MG63 (cell line): ENCODE measurements at regions not wholly inside any gene's neighbourhood (a gene's known extent, or its start where the extent isn't known, plus 50 kb on each side); places are given as distances from the start of the nearest gene placed in this dataset.

Experiments used
- DNase-seq: peaks from one replicate; pipeline ENCODE4 v3.0.0-alpha.2; 2020
- H3K27me3 ChIP-seq: fragments of 250-450 bp; sonication (Bioruptor Pico); 2 replicates; pipeline ENCODE4 v1.5.1; 2020; ENCODE audit warnings: mild to moderate bottlenecking, moderate library complexity
- H3K36me3 ChIP-seq: fragments of 250-450 bp; sonication (Bioruptor Pico); 2 replicates; pipeline ENCODE4 v1.5.1; 2020; ENCODE audit warnings: mild to moderate bottlenecking, moderate library complexity
- H3K4me3 ChIP-seq: fragments of 250-450 bp; sonication (Bioruptor Pico); 2 replicates; pipeline ENCODE4 v1.5.1; 2020; ENCODE audit warnings: mild to moderate bottlenecking, moderate library complexity
- H3K9me3 ChIP-seq: fragments of 250-450 bp; sonication (Bioruptor Pico); 2 replicates; pipeline ENCODE4 v1.5.1; 2020; ENCODE audit warnings: mild to moderate bottlenecking, moderate library complexity

DNA sequence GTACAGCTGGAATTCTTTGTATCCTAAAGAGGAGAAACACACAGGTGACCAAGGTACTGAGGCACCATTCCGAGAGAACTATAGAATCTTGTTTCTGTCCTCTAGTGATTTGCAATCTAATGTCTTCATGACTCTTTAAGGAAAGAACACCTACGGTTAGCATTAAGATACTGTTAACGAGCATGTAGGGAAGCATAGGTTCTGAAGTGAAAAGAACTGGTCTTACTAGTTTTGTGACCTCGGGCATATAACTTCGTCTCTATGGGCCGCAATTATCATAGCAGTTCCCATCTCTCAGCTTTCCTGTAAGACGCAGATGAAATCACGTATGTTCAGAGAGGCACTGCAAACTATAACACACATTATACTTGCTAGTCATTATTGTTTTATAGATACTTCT lies 193.0 kb upstream of the NBEA start:
- H3K36me3 ChIP-seq = no peaks in the 10 kb centered on the region
- H3K4me3 ChIP-seq = no peak overlapping the region
- H3K9me3 ChIP-seq = no peaks in the 10 kb centered on the region
- no peaks in the 10 kb centered on the region; the same call in 1 of the 2 replicates for H3K27me3 ChIP-seq
- no peak for DNase-seq

DNA sequence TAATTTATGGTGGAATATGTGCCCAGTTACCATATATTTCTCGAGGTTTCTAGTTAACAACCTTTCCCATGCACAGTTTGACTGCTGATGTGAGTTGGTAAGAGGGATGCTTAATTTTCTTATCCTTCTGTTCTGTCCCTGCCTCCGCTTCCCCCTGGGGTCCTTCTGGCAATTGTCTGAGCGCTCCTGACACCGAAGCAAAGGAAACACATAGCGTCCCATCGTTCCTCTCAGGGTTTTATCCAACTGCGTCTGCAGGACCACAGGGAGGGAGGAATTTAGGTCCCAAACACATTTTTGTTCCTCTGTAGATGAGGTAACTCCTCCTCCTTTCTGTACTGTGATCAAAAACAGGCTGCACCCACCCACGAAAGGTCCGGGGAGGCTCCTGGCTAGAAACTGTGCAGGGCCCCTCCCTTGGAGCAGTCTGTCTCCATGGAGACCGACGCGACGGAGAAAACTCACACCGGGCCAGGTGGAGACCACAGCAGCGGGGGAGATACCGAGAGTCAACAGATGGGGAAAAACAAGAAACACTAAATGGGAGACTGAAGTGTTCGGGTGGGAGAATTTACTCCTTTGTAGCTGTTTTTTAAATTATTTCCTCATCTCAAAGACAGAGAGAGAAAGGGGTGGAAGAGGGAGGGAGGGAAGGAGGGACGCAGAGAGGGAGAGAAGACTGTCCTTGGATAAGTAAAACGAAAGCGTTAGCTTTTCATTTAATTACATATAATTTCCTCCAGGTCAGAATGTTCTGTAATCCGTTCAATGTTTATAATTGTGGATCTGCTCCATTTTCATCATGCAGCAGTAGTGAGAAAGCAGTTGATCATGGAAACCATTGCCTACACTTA lies 191.8 kb upstream of the NBEA start:
- DNase-seq = no peak
- Histone ChIP-seq H3K36me3 (no peaks in the 10 kb centered on the region), H3K9me3 (no peaks in the 10 kb centered on the region), H3K4me3 (no peak overlapping the region), H3K27me3 (no peaks in the 10 kb centered on the region; the same call in 1 of the 2 replicates)

DNA sequence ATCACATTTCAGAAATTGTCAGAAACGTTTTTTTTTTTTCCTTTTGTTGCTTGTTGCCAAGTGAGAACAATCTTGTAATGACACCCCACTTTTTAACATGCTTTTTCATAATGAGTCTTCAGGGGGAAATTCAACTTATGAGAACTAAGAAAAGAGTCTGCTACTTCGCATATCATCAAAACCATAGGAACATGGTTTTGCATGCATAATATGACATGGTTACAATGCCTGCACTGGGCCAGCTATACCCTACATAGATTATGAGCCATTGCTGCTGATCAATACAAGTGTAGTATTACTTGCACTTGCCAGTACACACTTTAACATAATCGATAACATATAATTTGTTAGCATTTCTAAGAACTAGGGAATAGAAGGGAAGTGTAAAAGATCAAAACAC lies 191.0 kb upstream of the NBEA start:
- H3K4me3 ChIP-seq = no peak overlapping the region
- no peaks in the 10 kb centered on the region for H3K9me3 ChIP-seq
- H3K36me3 ChIP-seq = no peaks in the 10 kb centered on the region
- no peak for DNase-seq
- no peaks in the 10 kb centered on the region; the same call in 1 of the 2 replicates for H3K27me3 ChIP-seq

DNA sequence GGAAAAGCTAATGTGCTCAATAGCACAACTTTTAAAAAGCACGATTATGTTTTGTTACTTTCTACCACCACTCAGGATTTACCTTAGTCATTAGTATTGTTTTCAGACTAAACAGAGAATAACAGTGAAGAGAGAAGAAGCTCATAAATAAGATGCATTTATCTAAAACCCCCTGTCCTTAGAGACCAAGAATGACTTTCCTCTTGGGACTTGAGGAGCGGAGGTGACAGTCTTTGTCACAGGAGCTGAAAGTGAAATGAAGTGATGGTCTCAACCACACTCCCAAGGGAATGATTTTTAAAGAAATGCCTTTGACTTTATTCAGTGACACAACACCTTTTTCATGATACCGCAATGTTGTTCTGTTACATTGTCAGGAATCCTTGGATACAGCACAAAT lies 190.6 kb upstream of the NBEA start:
- Histone ChIP-seq H3K36me3 (no peaks in the 10 kb centered on the region), H3K4me3 (no peak overlapping the region), H3K27me3 (no peaks in the 10 kb centered on the region; the same call in 1 of the 2 replicates), H3K9me3 (no peaks in the 10 kb centered on the region)
- DNase-seq = no peak

DNA sequence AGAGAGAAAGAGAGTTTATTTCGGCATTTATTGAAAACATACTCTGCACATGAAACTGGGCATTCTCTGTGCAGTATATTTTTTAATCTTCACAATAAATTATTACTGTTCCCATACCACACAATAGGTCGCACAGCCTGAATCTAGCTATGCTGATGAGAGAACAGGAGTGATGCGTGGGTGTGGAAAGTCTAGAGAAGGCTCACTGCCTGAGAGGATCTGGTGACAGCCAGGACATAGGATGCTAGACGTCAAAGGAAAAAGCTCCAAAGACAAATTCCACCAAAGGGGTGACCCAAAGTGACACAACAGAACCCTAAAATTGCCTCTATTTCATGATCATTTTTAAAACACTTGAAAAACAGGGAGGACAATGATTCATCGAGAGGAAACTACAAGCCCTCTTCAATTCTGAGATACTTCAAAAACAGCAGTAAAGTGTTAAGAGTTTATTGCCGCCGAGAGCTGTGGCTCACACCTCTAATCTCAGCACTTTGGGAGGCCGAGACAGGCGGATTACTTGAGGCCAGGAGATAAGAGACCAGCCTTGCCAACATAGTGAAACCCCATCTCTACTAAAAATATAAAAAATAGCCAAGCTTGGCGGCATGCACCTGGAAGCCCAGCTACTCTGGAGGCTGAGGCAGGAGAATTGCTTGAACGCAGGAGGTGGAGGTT lies 189.6 kb upstream of the NBEA start:
- Histone ChIP-seq H3K36me3 (no peaks in the 10 kb centered on the region), H3K9me3 (no peaks in the 10 kb centered on the region), H3K27me3 (no peaks in the 10 kb centered on the region; the same call in 1 of the 2 replicates), H3K4me3 (no peak overlapping the region)
- DNase-seq = no peak

DNA sequence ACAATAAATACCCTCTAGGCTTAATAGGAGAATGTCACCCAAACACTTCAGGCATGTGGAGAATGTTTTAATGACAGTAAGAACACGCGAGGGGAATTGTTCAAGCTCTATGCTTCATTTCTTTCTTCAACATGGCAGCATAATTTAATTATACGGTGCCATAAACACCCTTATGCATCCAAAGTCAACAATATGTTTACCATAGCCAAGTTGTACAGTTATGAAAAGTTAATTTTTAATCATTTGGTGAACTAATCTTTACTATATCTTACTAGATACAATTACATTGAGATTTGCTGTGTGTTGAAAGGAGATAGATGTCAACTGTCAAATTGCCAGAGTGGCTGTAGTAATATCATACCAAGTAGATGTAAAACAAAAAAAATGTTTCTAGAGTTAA lies 185.9 kb upstream of the NBEA start:
- Histone ChIP-seq H3K27me3 (no peaks in the 10 kb centered on the region), H3K9me3 (no peaks in the 10 kb centered on the region), H3K4me3 (no peak overlapping the region), H3K36me3 (no peaks in the 10 kb centered on the region)
- DNase-seq = no peak

DNA sequence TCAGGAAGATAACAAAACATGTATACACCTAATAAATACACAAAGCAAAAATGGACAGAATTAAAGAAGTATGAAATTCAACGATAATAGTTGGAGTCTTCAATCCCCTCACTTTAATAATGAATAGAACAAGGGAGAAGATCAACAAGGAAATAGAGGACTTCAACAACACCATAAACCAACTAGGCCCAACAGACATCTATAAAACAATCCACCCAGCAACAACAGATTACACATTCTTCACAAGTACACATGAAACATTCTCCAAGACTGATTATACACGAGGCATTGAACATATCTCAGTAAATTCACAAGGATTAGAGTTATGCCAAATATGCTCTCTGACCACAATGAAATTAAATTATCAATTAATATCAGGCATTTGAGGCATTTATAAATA lies 185.5 kb upstream of the NBEA start:
- H3K27me3 ChIP-seq = no peaks in the 10 kb centered on the region
- no peak overlapping the region for H3K4me3 ChIP-seq
- no peaks in the 10 kb centered on the region for H3K36me3 ChIP-seq
- H3K9me3 ChIP-seq = no peaks in the 10 kb centered on the region
- no peak for DNase-seq

DNA sequence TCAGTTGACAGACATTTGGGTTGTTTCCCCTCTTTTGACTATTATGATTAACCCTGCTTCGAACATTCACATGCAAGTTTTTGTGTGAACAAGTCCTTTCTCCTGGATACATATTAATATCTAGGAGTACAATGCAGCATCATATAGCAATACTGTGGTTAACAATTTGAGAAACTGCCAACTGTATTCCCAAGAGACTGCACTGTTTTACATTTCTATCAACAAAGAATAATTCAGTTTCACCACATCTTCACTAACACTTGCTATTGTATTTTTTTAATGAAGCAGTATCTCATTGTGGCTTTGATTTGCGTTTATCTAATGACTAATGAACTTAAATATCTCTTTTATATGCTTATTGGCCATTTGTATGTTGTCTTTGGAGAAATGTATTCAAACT lies 184.6 kb upstream of the NBEA start:
- Histone ChIP-seq H3K4me3 (no peak overlapping the region), H3K9me3 (no peaks in the 10 kb centered on the region), H3K36me3 (no peaks in the 10 kb centered on the region), H3K27me3 (no peaks in the 10 kb centered on the region)
- no peak for DNase-seq

DNA sequence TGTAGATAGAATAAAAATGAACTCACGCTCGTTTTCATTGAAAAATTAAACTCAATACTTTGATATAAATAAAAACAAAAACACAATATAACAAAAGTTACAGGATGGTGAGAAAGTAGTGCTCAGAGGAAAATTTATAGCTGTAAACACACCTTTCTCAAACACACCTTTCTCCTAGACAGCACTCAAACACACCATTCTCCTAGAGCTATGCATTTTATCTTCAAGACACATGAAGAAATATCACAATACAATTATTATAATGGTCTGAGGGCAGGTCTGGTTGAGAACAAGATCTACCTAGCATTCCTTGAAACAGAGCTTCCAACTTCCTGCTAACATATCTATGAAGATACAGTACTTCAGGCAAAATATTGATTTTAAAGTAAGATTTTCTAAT lies 183.4 kb upstream of the NBEA start:
- no peaks in the 10 kb centered on the region for H3K9me3 ChIP-seq
- no peaks in the 10 kb centered on the region for H3K36me3 ChIP-seq
- no peak overlapping the region for H3K4me3 ChIP-seq
- DNase-seq = no peak
- no peaks in the 10 kb centered on the region for H3K27me3 ChIP-seq

DNA sequence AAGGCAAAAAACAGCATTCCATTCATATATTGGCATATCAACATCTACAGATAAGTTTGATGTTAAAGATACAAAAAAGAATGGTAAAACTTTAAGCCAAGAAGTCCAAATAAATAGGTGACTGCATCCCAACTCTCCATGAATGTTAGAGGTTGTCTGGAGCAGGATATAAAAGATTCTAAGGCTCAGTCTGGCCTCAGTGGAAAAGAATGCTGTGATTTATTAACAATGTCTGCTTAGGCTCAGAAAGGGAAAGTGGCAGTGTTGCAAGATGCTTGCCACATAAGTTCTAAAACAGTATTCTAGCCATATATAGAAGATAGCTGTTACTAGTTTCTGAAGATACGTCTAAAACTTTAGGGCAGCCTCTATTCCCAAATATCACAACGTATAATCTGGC lies 179.8 kb upstream of the NBEA start:
- Histone ChIP-seq H3K27me3 (no peaks in the 10 kb centered on the region), H3K9me3 (no peaks in the 10 kb centered on the region), H3K4me3 (no peak overlapping the region), H3K36me3 (no peaks in the 10 kb centered on the region)
- DNase-seq = no peak

DNA sequence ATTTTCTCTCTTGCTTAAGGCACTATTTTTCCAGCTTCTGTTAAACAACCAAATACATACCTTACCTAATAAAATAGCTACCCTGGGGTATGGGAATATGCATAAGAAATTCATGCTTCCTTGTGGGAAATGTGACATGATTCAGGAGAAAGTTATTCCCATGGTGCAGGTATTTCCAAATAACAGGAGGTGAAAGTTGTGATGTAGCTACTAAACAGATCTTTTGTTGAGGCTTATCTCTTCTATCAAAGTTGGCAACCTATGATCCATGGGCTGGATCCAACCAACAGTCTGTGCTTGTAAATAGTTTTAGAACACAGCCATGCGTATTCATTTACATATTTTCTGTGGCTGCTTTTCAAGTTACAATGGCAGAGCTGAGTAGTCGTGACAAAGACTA lies 177.8 kb upstream of the NBEA start:
- no peaks in the 10 kb centered on the region for H3K36me3 ChIP-seq
- no peaks in the 10 kb centered on the region for H3K27me3 ChIP-seq
- no peak overlapping the region for H3K4me3 ChIP-seq
- no peaks in the 10 kb centered on the region for H3K9me3 ChIP-seq
- no peak for DNase-seq

DNA sequence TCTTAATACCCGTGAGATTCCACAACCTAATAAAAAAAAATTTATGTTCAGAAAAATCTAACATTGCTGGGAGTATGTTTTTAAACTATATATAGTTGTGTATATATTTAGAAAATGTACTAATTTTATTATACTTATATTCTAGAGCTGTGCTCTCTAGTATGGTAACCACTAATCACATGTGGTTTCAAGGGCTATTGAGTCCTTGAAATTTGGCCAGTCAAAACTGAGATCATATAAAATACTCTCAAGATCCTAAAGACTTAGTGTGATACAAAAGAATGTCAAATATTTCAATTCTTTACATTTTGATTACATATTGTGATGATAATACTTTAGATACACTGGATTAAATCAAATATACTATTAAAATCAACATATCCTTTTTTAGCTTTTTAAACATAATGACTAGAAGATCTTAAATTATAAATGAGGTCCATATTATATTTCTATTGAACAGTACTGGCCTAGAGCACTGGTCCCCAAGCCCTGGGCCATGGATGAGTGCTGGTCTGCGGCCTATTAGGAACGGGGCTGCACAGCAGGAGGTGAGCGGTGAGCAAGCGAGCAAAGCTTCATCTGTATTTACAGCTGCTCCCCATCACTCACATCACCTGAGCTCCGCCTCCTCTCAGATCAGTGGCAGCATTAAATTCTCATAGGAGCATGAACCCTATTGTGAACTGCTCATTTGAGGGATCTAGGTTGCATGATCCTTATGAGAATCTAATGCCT lies 176.5 kb upstream of the NBEA start:
- no peak overlapping the region for H3K4me3 ChIP-seq
- H3K36me3 ChIP-seq = no peaks in the 10 kb centered on the region
- no peaks in the 10 kb centered on the region for H3K9me3 ChIP-seq
- DNase-seq = no peak
- no peaks in the 10 kb centered on the region for H3K27me3 ChIP-seq

DNA sequence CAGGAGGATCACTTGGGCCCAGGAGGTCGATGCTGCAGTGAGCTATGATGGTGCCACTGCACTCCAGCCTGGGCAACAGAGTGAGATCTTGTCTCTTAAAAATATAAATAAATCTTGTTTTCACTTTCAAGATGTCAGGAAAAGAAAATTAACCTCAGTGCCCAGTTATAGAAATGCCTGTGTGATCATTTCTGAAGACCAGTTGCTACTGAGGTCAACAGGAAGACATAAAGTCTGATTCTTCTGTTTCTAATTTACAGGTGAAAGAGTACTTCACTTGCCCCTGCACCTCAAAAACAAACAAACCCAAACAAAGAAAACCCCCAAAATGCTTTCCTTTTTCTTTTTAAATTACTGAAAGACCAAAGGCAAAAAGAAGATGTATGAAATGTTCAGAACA lies 174.3 kb upstream of the NBEA start:
- no peak overlapping the region for H3K4me3 ChIP-seq
- no peaks in the 10 kb centered on the region for H3K9me3 ChIP-seq
- no peak for DNase-seq
- no peaks in the 10 kb centered on the region for H3K36me3 ChIP-seq
- H3K27me3 ChIP-seq = no peaks in the 10 kb centered on the region

DNA sequence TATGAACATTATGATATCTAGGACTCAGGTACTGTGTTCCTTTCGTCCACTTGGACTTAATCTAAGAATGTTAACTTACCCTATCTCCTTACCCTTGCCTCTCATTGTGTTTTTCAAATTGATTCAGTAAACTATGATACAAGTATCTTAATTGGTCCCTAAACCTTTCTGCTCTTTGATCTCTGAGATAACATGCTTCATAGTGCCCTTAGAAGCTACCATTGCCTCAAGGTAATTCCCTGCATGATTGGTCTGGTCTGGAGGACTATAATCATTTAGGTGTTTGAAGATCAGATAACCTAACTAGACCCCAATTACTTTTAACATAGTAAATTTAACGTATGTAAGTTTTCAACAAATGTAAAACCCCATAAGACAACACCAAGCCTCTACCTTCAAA lies 169.9 kb upstream of the NBEA start:
- no peaks in the 10 kb centered on the region for H3K27me3 ChIP-seq
- no peaks in the 10 kb centered on the region for H3K9me3 ChIP-seq
- no peaks in the 10 kb centered on the region for H3K36me3 ChIP-seq
- H3K4me3 ChIP-seq = no peak overlapping the region
- DNase-seq = no peak

DNA sequence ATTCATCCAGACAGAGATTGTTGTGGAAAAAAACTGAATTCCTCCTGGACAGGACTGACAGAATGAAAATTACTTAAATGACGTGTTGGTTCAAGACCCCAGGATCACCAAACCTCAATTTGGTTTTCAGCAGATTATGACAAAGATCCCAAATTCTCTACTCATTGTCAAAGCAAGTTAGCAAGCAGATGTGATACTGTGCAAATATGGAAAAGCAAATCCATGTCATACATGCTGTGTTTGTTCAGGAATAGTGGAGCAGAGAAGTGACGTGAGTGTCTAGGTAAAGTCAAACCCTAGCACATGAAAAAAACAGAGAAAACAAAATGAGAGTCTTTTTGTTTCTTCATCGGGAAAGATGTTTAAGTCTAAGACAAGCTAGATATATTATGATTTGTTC lies 169.2 kb upstream of the NBEA start:
- H3K36me3 ChIP-seq = no peaks in the 10 kb centered on the region
- no peaks in the 10 kb centered on the region for H3K27me3 ChIP-seq
- no peaks in the 10 kb centered on the region for H3K9me3 ChIP-seq
- no peak for DNase-seq
- no peak overlapping the region for H3K4me3 ChIP-seq

DNA sequence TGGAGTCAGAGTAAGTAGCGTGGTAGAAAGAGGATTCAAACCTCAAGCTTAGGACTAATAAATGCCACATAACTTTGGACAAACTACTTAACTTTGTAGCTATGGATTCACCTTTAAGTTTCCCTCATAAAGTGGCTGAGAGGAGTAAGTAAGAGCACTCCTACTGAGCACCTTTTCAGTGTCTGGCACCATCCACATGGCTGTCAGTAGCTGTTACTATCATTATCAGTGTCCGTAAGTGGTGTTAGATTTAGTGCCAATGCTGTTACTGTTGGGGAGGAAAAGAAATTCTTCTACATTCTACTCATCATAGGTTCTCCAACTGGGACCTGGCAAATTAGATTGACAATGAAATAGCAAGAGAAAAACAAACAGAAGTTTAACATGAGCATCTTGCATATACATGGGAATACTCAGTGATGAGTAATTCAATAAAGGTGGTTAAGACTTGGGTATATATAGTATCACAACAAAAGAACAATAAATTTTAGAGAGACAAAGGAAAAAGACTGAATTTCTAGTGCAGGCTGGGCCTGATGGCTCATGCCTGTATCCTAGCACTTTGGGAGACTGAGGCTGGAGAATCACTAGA lies 165.6 kb upstream of the NBEA start:
- Histone ChIP-seq H3K36me3 (no peaks in the 10 kb centered on the region), H3K27me3 (no peaks in the 10 kb centered on the region), H3K9me3 (no peaks in the 10 kb centered on the region), H3K4me3 (no peak overlapping the region)
- no peak for DNase-seq
